ENCODE measurements at regions not wholly inside any gene's neighbourhood (a gene's known extent, or its start where the extent isn't known, plus 50 kb on each side); places are given as distances from the start of the nearest gene placed in this dataset.

DNA sequence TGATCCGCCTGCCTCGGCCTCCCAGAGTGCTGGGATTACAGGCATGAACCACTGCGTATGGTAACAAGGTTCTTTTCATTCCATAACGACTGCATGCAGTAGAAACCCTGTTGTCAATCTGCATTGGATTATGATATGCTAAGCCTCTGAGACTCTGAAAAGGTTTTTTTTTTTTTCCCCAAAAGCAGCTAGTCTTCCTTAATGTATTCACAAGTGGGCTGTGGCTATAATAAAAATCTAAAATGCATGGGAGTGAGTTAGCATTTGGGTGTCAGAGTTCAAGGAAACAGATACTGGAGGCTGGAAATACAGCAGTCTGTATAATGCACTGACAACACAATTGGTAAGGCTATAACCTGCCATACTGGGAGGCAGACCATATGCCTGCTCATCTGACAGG lies 218.1 kb downstream of the NSUN3 start:
- TF ChIP-seq EZH2 (IDR thresholded peaks at IDR 0.05): no peak
- TF ChIP-seq, protein P1, sequence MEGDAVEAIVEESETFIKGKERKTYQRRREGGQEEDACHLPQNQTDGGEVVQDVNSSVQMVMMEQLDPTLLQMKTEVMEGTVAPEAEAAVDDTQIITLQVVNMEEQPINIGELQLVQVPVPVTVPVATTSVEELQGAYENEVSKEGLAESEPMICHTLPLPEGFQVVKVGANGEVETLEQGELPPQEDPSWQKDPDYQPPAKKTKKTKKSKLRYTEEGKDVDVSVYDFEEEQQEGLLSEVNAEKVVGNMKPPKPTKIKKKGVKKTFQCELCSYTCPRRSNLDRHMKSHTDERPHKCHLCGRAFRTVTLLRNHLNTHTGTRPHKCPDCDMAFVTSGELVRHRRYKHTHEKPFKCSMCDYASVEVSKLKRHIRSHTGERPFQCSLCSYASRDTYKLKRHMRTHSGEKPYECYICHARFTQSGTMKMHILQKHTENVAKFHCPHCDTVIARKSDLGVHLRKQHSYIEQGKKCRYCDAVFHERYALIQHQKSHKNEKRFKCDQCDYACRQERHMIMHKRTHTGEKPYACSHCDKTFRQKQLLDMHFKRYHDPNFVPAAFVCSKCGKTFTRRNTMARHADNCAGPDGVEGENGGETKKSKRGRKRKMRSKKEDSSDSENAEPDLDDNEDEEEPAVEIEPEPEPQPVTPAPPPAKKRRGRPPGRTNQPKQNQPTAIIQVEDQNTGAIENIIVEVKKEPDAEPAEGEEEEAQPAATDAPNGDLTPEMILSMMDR (IDR thresholded peaks at IDR 0.05): no peak

Data from neural progenitor cell (in vitro differentiated cells).